Panc1 (cell line): ENCODE measurements at regions not wholly inside any gene's neighbourhood (a gene's known extent, or its start where the extent isn't known, plus 50 kb on each side); places are given as distances from the start of the nearest gene placed in this dataset.
"Not testable (repeated sequence)": the region's sequence is repeated elsewhere in the genome, so short reads cannot be mapped to it uniquely, and the experiment has no call there.

Experiments used
- ATAC-seq: fragments of 200-7000 bp; cut with Tn5 transposase; 2 replicates; pipeline ENCODE4 v1.9.1; 2020; ENCODE audit warnings: mild to moderate bottlenecking, moderate library complexity
- BruUV-seq: library from RNA; stranded (reverse); fragments of 400-500 nt; replicated peaks from 2 replicates; lab custom pipeline; 2021; lab: Mats Ljungman, UMichigan
- CTCF ChIA-PET: fragments of 300-600 bp; sonication (Branson Sonifier 250); formaldehyde crosslinking; loops from one replicate; lab custom pipeline; 2022; ENCODE audit warnings: antibody characterized with exemption; lab: Charles Lee
- POLR2A ChIA-PET: fragments of 300-600 bp; sonication (Branson Sonifier 250); formaldehyde crosslinking; loops from one replicate; lab custom pipeline; 2022; ENCODE audit warnings: antibody characterized with exemption; lab: Charles Lee
- DNase-seq: peaks from one replicate; pipeline ENCODE4 v3.0.0-alpha.2; 2010; ENCODE audit warnings: low read depth, low spot score
- H3K27ac ChIP-seq: 2 replicates; pipeline ENCODE4 v1.5.1; 2011; ENCODE audit warnings: mild to moderate bottlenecking, low read length, inconsistent platforms
- H3K27me3 ChIP-seq: fragments of 200-500 bp; sonication (Bioruptor generic); 2 replicates; pipeline ENCODE4 v1.6.0; 2014; ENCODE audit warnings: low read length, inconsistent platforms; ENCODE audit not compliant: control insufficient read depth, insufficient read depth
- H3K36me3 ChIP-seq: fragments of 200-500 bp; sonication (Bioruptor generic); 2 replicates; pipeline ENCODE4 v1.5.1; 2014; ENCODE audit warnings: inconsistent platforms, mild to moderate bottlenecking, low read length, moderate library complexity; ENCODE audit not compliant: control insufficient read depth, insufficient read depth
- H3K4me1 ChIP-seq: 2 replicates; pipeline ENCODE4 v1.5.1; 2011; ENCODE audit warnings: inconsistent platforms, mild to moderate bottlenecking, low read length, moderate library complexity; ENCODE audit not compliant: control insufficient read depth, insufficient read depth
- H3K4me3 ChIP-seq, 2 experiments: 2 replicates each; pipeline ENCODE4 v1.5.1; 2011 to 2012; ENCODE audit warnings: low read depth in 2 of 2, low read length in 2 of 2, mild to moderate bottlenecking in 2 of 2, inconsistent platforms in 1 of 2, moderate library complexity in 1 of 2
- H3K9me3 ChIP-seq: fragments of 200-500 bp; sonication (Bioruptor generic); 2 replicates; pipeline ENCODE4 v1.5.1; 2014; ENCODE audit warnings: low read depth, mild to moderate bottlenecking, inconsistent platforms, low read length, moderate library complexity; ENCODE audit not compliant: control insufficient read depth, insufficient read depth
- CTCF ChIP-seq: fragments of 450-650 bp; IDR thresholded peaks from 2 replicates; pipeline ENCODE4 v1.5.1; 2017; ENCODE audit warnings: mild to moderate bottlenecking
- in situ Hi-C: cut with HindIII; loops from 2 replicates; pipeline ENCODE4 v1.10.0; 2016; ENCODE audit warnings: low sequenced_read_pairs, low pct_unique_long_range_greater_than_20kb
- intact Hi-C: fragments of 100-400 bp; cut with micrococcal nuclease; formaldehyde crosslinking; loops from one replicate; pipeline ENCODE4 v1.10.0; 2022; ENCODE audit not compliant: unreplicated experiment

GRCh38 chr9:63346310-63347048 is 1938.5 kb downstream of the FOXD4L5 start:
- not testable (repeated sequence) for ATAC-seq

GRCh38 chr9:63344408-63344807 is 1940.6 kb downstream of the FOXD4L5 start:
- BruUV-seq, in situ Hi-C loops, H3K9me3 ChIP-seq, DNase-seq, H3K27ac ChIP-seq, H3K4me1 ChIP-seq, H3K4me3 ChIP-seq, H3K27me3 ChIP-seq, intact Hi-C loops, CTCF ChIA-PET, H3K36me3 ChIP-seq, ATAC-seq, POLR2A ChIA-PET: not testable (repeated sequence)

More at GRCh38 chr9:63346310-63347048, 1938.5 kb downstream of the FOXD4L5 start:
- in situ Hi-C loops, H3K9me3 ChIP-seq, intact Hi-C loops, H3K4me1 ChIP-seq, H3K27me3 ChIP-seq, BruUV-seq, CTCF ChIA-PET, H3K27ac ChIP-seq, H3K36me3 ChIP-seq, H3K4me3 ChIP-seq, POLR2A ChIA-PET: not testable (repeated sequence)
- peak; percentile 62 for DNase-seq

- POLR2A ChIA-PET, H3K36me3 ChIP-seq, BruUV-seq, ATAC-seq, H3K27me3 ChIP-seq, H3K4me1 ChIP-seq, CTCF ChIA-PET, H3K27ac ChIP-seq, in situ Hi-C loops, DNase-seq, H3K9me3 ChIP-seq, H3K4me3 ChIP-seq, intact Hi-C loops: not testable (repeated sequence)
Measured at GRCh38 chr9:63342528-63342927, 1942.5 kb downstream of the FOXD4L5 start.

- H3K9me3 ChIP-seq, H3K27me3 ChIP-seq, CTCF ChIA-PET, intact Hi-C loops, ATAC-seq, POLR2A ChIA-PET, in situ Hi-C loops, H3K36me3 ChIP-seq, H3K4me1 ChIP-seq: not testable (repeated sequence)
- BruUV-seq, result TSS peak; percentile 95
- DNase-seq, result peak; percentile 81
- H3K4me3 ChIP-seq, result peak overlapping the region in 1 of 2 experiments; percentile 18; a peak in 2 of 4 replicates
- peak overlapping the region; percentile 4; the same call in 1 of the 2 replicates for H3K27ac ChIP-seq
Measured at GRCh38 chr9:63337899-63338604, 1947.0 kb downstream of the FOXD4L5 start.

GRCh38 chr9:63335286-63335685 is 1949.7 kb downstream of the FOXD4L5 start:
- ATAC-seq, BruUV-seq, DNase-seq, H3K4me3 ChIP-seq, H3K27me3 ChIP-seq, H3K36me3 ChIP-seq, CTCF ChIA-PET, intact Hi-C loops, H3K27ac ChIP-seq, in situ Hi-C loops, H3K4me1 ChIP-seq, H3K9me3 ChIP-seq, POLR2A ChIA-PET: not testable (repeated sequence)
- TF ChIP-seq CTCF, result peak; percentile 17; the same call in 1 of the 2 replicates

- H3K36me3 ChIP-seq, DNase-seq, H3K27ac ChIP-seq, BruUV-seq, H3K27me3 ChIP-seq, H3K4me1 ChIP-seq, in situ Hi-C loops, intact Hi-C loops, CTCF ChIA-PET, H3K9me3 ChIP-seq, H3K4me3 ChIP-seq, ATAC-seq, POLR2A ChIA-PET: not testable (repeated sequence)
Measured at GRCh38 chr9:63334187-63334586, 1950.8 kb downstream of the FOXD4L5 start.
